ENCODE measurements at regions not wholly inside any gene's neighbourhood (a gene's known extent, or its start where the extent isn't known, plus 50 kb on each side); places are given as distances from the start of the nearest gene placed in this dataset.
A peak's percentile ranks its signal among the peaks of the same experiment; 100 is the strongest.

GRCh38 chr1:59026472-59026948 lies 242.7 kb upstream of the JUN start:
- DNase-seq: no peak
- ATAC-seq: peak; percentile 30

- ATAC-seq: no peak
Observed at GRCh38 chr1:59027177-59027576, 243.3 kb upstream of the JUN start.

GRCh38 chr1:59028048-59028447 lies 244.2 kb upstream of the JUN start:
- ATAC-seq (no peak), DNase-seq (no peak)

More at GRCh38 chr1:59027177-59027576, 243.3 kb upstream of the JUN start:
- no peak for DNase-seq

- no peak for DNase-seq
- ATAC-seq: no peak
Observed at GRCh38 chr1:59029411-59030167, 245.7 kb upstream of the JUN start.

GRCh38 chr1:59032228-59032627 lies 248.4 kb upstream of the JUN start:
- DNase-seq (no peak), ATAC-seq (no peak)

GRCh38 chr1:59033761-59034160 lies 249.9 kb upstream of the JUN start:
- DNase-seq: no peak
- no peak for ATAC-seq

GRCh38 chr1:59034925-59035324 lies 251.1 kb upstream of the JUN start:
- ATAC-seq (no peak), DNase-seq (no peak)

- no peak for ATAC-seq
- no peak for DNase-seq
Observed at GRCh38 chr1:59039551-59039950, 255.7 kb upstream of the JUN start.

DNA sequence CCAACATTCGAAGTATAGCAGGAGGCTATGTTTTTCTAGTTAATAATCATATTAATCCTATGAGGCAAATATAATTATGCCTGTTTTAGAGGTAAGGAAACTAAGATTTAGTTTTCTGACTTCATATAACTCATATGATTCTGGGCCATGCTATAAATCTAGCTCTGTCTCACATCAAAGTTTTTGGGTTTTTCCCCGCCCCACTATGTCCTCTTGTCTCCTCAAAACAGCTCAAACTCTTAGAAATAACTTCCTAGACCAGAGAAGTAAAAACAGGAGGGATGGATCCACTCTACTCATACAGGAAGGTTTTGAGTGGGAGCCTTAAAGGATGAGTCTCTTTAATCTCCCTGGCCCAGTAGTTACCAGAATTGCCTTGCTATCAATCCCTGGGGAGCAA lies 256.4 kb upstream of the FGGY start:
- ATAC-seq: no peak
- DNase-seq: no peak

DNA sequence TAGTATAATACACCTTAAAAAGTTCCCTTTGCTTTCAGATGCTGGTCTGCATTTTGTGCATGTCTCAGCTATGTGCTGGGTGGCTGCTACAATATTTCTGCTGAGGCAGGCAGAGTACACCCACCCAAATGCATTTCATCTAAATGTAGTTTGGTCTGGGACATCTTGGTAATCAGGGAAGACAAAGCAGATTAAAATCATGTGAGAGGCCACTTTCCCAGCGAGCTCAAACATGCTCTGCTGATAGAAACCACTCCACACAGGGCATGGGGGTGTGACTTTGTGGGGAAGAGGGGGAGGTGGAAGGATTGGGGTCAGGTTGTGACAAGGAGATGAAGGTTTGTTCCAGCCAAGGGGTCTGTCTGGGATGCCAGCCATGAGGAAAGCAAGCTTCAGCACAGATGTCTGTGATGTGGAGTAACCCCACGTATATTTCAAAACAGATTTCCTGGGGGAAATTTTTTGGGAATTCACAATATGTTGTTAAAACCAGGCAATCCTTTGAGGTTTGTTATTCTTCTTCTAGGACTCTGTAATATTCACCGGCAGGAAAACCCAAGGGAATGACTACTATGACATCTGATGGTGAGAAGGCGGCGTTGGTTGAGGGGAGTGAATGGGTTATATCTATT lies 255.1 kb upstream of the FGGY start:
- no peak for ATAC-seq
- no peak for DNase-seq

DNA sequence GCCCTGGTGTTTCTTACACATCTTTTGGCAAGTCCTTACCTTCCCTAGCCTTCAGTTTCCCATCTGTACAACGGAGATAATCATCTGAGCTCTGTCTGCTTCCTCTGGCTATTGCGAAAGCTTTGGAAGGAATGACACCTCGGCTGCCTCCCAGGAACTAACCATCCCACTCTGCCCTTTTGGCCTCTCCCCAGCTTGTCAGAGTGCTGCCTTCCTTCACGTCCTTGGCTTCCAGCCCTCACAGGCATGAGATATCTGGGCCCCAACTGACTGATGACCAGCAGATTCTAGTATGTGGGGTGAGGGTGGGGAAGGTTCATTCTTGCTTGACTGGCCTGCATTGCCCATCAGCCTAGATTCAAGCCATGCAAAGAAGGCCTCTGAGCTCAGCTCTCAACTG lies 253.1 kb upstream of the FGGY start:
- DNase-seq: no peak
- ATAC-seq: no peak

DNA sequence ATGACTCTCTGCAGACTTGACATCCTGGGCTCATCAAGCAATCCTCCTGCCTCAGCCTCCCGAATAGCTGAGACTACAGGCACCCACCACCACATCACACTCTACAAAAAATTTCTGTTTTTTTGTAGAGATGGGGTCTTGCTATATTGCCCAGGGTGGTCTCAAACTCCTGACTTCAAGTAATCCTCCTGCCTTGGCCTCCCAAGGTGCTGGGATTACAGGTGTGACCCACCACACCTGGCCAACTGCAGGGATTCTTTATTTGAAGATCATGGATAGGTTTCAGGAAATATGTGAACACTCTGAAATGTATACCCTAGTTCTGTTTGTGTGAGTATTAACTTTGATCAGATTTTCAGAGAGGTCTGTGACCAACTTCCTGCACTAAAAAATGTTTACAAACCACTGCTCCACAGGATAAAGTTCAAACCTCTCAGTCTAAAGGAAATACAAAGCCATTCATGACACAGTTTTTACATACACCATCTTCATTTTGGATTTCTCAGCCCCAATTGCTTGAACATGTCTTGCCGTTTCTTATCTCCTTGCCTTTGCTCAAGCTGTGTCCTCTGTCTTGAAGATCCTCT lies 252.3 kb upstream of the FGGY start:
- no peak for ATAC-seq
- no peak for DNase-seq

GRCh38 chr1:59045137-59045536 lies 251.8 kb upstream of the FGGY start:
- DNase-seq: no peak

DNA sequence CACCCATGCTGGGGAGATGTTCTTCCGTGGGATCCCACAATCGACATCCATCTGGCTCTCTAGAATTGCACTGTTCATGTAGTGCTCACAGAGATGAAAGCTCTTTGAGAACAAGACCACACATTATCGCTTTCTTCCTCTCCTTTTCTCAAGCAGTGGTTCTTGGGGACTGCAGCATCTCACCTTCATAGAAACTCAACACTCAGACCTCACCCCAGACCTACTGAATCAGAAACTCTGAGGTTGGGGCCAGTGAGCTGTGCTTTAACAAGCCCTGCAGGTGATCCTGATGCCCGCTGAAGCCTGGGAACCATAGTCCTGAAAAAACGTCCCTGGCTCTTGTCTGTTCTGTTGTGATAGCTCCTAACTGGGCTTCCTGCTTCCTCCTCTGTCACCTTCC lies 251.3 kb upstream of the FGGY start:
- peak; percentile 29 for ATAC-seq
- DNase-seq: no peak

More at GRCh38 chr1:59045137-59045536, 251.8 kb upstream of the FGGY start:
- ATAC-seq: no peak

- DNase-seq (no peak), ATAC-seq (no peak)
Observed at GRCh38 chr1:59046134-59046533, 250.8 kb upstream of the FGGY start.

DNA sequence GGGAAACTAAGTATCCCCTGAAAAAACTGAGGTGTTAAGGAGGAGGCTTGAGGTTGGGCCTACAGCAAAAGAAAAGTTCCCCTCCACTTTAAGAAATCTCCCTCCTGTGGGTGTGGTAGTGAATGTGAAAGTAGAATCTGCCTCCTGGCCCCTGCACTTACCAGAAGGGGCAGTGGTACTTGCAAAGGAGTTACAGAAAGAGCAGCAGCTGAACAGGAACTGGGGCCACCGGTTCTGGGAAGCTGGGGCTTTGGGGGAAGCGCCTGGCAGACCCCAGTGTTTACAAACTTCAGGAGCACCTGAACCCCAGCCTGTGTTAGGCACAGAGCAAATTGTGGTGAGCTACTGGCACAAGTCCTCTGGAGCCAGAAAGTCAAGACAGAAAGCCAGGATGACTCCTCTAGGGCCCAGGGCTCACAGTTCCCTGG lies 250.2 kb upstream of the FGGY start:
- DNase-seq: peak; percentile 36
- peak; percentile 82 for ATAC-seq

- no peak for ATAC-seq
- DNase-seq: no peak
Observed at GRCh38 chr1:59051007-59051406, 245.9 kb upstream of the FGGY start.

GRCh38 chr1:59052166-59052590 lies 244.7 kb upstream of the FGGY start:
- no peak for ATAC-seq
- DNase-seq: no peak

DNA sequence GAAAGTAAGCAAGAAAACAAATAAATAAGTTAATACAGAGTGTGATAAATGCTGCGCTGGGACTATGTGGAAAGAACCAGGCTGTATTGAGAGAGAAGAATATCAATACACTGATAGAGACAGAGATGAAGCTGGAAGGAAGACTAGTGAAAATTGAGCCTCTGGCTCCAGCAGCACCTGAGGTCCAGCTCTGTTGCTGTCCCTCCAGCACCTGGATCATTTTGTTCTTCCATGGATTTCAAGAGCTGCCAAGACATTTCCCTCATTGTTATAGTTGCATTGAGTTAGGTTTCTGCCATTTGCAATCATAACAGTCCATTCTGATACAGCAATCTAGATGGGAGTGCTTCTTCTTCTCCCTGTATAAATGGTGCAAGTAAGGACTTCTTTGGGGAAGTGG lies 242.7 kb upstream of the FGGY start:
- DNase-seq (no peak), ATAC-seq (no peak)

- no peak for ATAC-seq
- no peak for DNase-seq
Observed at GRCh38 chr1:59055908-59056719, 240.8 kb upstream of the FGGY start.

DNA sequence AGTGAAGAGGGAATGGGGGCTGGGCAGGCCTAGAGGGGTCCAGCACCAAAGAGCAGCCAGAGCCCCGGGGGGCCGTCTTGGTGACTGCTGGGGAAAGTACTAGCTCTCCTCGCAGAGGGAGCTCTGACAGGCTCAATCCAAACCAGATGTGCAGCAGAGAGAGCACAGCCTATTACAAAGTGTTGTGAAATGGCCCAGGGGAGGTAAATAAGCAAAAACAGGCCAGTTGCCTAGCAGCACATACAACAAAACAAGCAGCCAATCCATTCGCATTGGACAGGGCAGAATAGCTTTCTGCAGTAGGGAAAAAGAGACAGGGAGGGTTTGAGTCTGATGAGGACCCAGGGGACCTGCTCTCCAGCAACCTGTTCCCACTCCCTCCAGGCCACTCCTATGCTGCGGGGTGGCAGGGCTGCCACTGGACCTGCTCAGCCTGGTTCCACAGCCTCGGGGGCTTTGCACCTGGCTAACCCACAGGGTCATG lies 239.6 kb upstream of the FGGY start:
- no peak for DNase-seq
- no peak for ATAC-seq

DNA sequence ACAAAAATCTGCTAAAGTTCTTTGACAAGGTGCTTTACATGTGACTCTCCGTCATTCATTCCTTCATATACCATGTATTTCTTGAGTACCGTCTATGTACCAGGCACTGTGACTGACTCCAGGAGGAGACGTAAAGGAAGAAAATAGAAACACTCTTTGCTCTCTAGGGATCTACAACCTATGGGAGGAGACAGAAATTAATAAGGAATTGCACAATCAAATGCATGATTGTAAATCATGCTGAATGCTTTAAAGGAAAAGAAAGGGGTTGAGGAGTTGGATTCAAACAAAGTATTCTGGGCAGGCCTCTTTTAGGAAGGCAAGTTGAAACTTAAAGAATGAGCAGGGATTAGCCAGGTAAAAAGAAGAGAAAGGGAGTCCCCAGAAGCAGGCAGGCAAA lies 239.1 kb upstream of the FGGY start:
- ATAC-seq (no peak), DNase-seq (no peak)

Measured in stimulated activated naive CD8-positive, alpha-beta T cell treated with anti-CD3 and anti-CD28 coated beads, Interleukin-15, Interleukin-2, amounts not matched to agents 100 U/mL and 50 U/mL, for 24 hours (primary cell).